BE2C (cell line): ENCODE measurements at regions not wholly inside any gene's neighbourhood (a gene's known extent, or its start where the extent isn't known, plus 50 kb on each side); places are given as distances from the start of the nearest gene placed in this dataset.

Source experiments
- DNase-seq: peaks from one replicate; pipeline ENCODE4 v3.0.0-alpha.2; 2020
- H3K27me3 ChIP-seq: fragments of 250-450 bp; sonication (Bioruptor Pico); 2 replicates; pipeline ENCODE4 v1.5.1; 2020; ENCODE audit warnings: mild to moderate bottlenecking
- H3K36me3 ChIP-seq: fragments of 250-450 bp; sonication (Bioruptor Pico); 2 replicates; pipeline ENCODE4 v1.5.1; 2020; ENCODE audit warnings: mild to moderate bottlenecking
- H3K4me1 ChIP-seq: fragments of 250-450 bp; sonication (Bioruptor Pico); 2 replicates; pipeline ENCODE4 v1.5.1; 2020
- H3K4me3 ChIP-seq: 2 replicates; pipeline ENCODE4 v1.5.1; 2011; ENCODE audit warnings: low read depth, low read length
- H3K9me3 ChIP-seq: fragments of 250-450 bp; sonication (Bioruptor Pico); 2 replicates; pipeline ENCODE4 v1.5.1; 2020
- TF ChIP-seq, protein P1 (sequence below): IDR thresholded peaks from 2 replicates; pipeline ENCODE4 v1.5.1; 2012; ENCODE audit warnings: mild to moderate bottlenecking, low read depth, low read length

DNA sequence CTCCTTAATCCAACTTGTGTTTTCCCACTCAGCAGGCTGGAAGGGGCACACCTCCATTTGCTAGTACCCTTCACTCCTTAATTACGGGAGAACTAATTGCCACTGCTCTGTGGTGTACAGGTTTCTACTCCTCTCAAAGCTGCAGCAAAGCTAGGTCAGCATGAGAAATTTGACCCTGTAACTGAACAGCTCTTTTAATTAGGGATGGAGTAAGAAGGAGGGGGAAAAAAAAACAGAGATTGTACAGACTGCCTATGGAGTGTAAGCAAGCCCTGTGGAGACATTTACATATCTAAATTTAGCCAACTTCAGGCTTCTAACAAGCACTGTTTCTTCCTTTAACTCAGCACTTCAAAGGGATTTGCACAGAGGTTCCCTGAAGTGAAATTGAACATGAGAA is 629.7 kb upstream of the SETBP1 start:
- Histone ChIP-seq H3K9me3 (no peaks in the 10 kb centered on the region), H3K27me3 (no peaks in the 10 kb centered on the region), H3K4me3 (no peak overlapping the region), H3K4me1 (no peaks in the 10 kb centered on the region), H3K36me3 (no peaks in the 10 kb centered on the region)
- TF ChIP-seq, protein P1, sequence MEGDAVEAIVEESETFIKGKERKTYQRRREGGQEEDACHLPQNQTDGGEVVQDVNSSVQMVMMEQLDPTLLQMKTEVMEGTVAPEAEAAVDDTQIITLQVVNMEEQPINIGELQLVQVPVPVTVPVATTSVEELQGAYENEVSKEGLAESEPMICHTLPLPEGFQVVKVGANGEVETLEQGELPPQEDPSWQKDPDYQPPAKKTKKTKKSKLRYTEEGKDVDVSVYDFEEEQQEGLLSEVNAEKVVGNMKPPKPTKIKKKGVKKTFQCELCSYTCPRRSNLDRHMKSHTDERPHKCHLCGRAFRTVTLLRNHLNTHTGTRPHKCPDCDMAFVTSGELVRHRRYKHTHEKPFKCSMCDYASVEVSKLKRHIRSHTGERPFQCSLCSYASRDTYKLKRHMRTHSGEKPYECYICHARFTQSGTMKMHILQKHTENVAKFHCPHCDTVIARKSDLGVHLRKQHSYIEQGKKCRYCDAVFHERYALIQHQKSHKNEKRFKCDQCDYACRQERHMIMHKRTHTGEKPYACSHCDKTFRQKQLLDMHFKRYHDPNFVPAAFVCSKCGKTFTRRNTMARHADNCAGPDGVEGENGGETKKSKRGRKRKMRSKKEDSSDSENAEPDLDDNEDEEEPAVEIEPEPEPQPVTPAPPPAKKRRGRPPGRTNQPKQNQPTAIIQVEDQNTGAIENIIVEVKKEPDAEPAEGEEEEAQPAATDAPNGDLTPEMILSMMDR = no peak
- no peak for DNase-seq

DNA sequence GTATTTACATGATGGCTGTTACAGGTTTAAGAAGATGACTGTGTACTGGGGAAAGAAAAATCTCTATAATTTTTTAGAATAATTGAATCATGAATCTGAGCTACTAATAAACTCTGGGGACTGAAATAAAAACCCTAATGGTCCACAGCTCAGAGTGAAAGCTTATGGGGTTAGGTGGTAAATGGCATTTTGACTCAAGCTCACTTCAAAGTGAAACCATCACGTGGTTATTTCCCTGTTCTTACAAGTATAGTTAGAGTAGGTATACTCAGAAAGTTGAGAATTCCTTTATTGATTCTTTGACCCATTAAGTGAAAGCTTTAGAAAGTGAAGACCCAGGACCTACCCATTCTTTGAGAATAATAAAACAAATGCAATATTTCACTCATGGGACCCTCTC is 626.2 kb upstream of the SETBP1 start:
- Histone ChIP-seq H3K4me1 (no peaks in the 10 kb centered on the region), H3K36me3 (no peaks in the 10 kb centered on the region), H3K4me3 (no peak overlapping the region), H3K9me3 (no peaks in the 10 kb centered on the region), H3K27me3 (no peaks in the 10 kb centered on the region)
- TF ChIP-seq, protein P1 = no peak
- no peak for DNase-seq

DNA sequence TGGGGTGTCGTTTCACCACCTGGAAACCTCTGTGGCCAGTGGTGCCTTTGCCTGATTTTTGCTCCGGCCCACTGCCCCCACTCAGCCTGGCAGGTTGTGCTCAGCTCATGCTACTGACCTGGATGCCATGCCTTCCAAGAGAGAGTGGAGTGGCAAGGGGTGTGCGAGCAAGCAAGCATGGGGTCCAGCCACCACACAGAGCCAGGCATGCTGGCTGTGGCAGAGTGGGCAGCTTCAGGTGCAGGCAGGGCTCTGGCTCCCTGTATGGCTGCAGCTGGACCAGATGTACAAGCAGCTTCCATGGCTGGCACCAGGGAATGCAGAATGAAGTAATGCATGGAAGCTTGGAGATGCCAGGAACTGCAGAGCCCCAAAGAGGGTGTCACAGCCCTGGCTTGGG is 620.5 kb upstream of the SETBP1 start:
- TF ChIP-seq, protein P1 = no peak
- Histone ChIP-seq H3K9me3 (no peaks in the 10 kb centered on the region), H3K27me3 (no peaks in the 10 kb centered on the region), H3K4me1 (no peaks in the 10 kb centered on the region), H3K36me3 (no peaks in the 10 kb centered on the region), H3K4me3 (no peak overlapping the region)
- no peak for DNase-seq

DNA sequence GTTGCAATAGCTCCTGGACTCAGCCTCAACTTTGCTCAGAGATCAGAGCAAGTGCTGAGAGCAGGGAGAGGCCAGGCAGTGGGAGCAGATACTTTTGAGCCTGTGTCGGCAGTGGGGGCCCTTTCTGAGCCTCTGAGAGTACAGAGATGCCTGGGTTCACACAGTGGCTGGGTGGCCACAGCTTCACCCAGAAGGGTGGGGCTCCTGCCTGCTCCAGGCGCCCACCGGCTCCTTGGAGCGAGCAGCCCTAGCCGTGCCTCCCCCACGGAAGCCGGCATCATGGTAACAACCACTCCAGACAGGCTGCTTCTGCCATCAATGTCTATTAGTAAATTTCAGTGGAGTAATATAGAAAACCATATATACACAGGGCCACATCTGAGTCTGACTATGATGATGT is 619.2 kb upstream of the SETBP1 start:
- TF ChIP-seq, protein P1 = no peak
- no peaks in the 10 kb centered on the region for H3K27me3 ChIP-seq
- H3K9me3 ChIP-seq = no peaks in the 10 kb centered on the region
- no peak overlapping the region for H3K4me3 ChIP-seq
- no peaks in the 10 kb centered on the region for H3K36me3 ChIP-seq
- no peak for DNase-seq
- no peaks in the 10 kb centered on the region for H3K4me1 ChIP-seq

DNA sequence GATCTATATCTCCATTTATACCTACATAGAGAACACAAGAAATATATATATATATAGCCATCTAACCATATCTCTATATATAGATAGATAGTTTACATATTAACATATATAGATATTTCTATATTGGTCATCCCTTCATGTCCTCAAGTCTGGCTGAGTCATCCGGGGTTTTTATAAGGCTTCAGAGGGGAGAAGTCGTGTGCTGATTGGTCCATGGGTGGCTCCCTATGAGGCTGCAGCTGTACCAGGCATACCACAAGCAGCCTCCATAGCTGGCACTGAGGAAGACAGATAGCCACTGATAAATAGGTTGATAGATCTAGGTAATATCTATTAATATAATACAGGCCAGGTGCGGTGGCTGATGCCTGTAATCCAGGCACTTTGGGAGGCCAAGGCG is 618.3 kb upstream of the SETBP1 start:
- TF ChIP-seq, protein P1 = no peak
- Histone ChIP-seq H3K4me1 (no peaks in the 10 kb centered on the region), H3K36me3 (no peaks in the 10 kb centered on the region), H3K27me3 (no peaks in the 10 kb centered on the region), H3K9me3 (no peaks in the 10 kb centered on the region), H3K4me3 (no peak overlapping the region)
- DNase-seq = no peak

DNA sequence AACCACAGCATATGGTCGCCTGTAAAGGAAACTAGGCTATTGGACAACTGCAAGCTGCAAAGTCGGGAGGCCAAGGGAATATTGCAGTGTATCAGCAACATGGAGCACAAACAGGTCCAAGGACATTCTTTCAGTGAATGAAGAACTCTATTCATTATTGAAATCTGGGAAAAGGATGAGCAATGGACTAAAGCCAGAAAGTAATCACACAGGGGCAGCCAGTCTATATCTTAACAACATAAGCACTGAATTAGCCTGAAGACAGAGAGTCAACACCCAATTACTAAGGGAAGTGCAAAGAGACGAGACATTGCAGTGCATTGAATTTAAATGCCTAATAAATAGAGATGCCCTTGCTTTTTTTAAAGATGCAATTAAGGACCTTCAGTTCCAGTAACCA is 615.5 kb upstream of the SETBP1 start:
- H3K27me3 ChIP-seq = no peaks in the 10 kb centered on the region
- no peak overlapping the region for H3K4me3 ChIP-seq
- H3K4me1 ChIP-seq = no peaks in the 10 kb centered on the region
- no peaks in the 10 kb centered on the region for H3K9me3 ChIP-seq
- DNase-seq = no peak
- no peaks in the 10 kb centered on the region for H3K36me3 ChIP-seq
- TF ChIP-seq, protein P1 = no peak
